Osteocyte (in vitro differentiated cells): ENCODE measurements at regions not wholly inside any gene's neighbourhood (a gene's known extent, or its start where the extent isn't known, plus 50 kb on each side); places are given as distances from the start of the nearest gene placed in this dataset.

ENCODE experiments used
- DNase-seq: peaks from one replicate; pipeline ENCODE4 v3.0.0; 2021; ENCODE audit warnings: mixed read lengths; ENCODE audit not compliant: unreplicated experiment; ENCODE audit errors: extremely low spot score
- H3K27ac Mint-ChIP-seq: one replicate; pipeline ENCODE4 v1.8.0; 2021; ENCODE audit warnings: mild to moderate bottlenecking, mixed read lengths; ENCODE audit not compliant: unreplicated experiment
- H3K27me3 Mint-ChIP-seq: one replicate; pipeline ENCODE4 v1.8.0; 2021; ENCODE audit warnings: mixed read lengths; ENCODE audit not compliant: unreplicated experiment
- H3K36me3 Mint-ChIP-seq: one replicate; pipeline ENCODE4 v1.8.0; 2021; ENCODE audit warnings: mixed read lengths; ENCODE audit not compliant: unreplicated experiment
- H3K4me1 Mint-ChIP-seq: one replicate; pipeline ENCODE4 v1.8.0; 2021; ENCODE audit warnings: mixed read lengths; ENCODE audit not compliant: unreplicated experiment
- H3K4me3 Mint-ChIP-seq: one replicate; pipeline ENCODE4 v1.8.0; 2021; ENCODE audit warnings: mild to moderate bottlenecking, moderate library complexity, mixed read lengths; ENCODE audit not compliant: unreplicated experiment
- H3K9me3 Mint-ChIP-seq: one replicate; pipeline ENCODE4 v1.8.0; 2021; ENCODE audit warnings: mixed read lengths; ENCODE audit not compliant: unreplicated experiment
- TF ChIP-seq, protein P1 (sequence below): fragments of 200-600 bp; sonication (generic); IDR thresholded peaks from 2 replicates; pipeline ENCODE4 v1.5.0; 2021; ENCODE audit warnings: antibody characterized with exemption, mild to moderate bottlenecking, moderate library complexity

DNA sequence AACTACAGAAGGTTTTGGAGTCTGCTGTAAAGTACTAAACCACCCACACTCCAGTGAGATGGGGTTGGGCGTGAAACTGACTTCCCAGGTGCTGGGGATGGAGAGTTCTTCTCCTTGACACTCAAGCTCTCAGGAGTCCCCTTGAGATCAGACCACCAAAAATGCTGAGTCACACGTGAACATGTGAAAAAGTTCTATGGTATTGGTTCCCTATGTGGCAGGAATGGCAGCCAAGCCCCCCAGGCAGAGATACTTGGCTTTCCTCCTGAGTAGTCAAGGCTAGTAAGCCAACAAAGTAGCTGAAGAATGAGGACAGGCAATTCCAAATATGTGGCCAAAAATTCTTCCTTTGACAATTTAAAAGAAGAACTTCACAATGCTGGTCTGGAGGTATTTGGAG, 222.0 kb upstream of the ADAMTS3 start:
- H3K4me3 Mint-ChIP-seq: no peak overlapping the region
- peaks cover 14% of the 10 kb centered on the region for H3K9me3 Mint-ChIP-seq
- no peaks in the 10 kb centered on the region for H3K36me3 Mint-ChIP-seq
- DNase-seq: no peak
- H3K27ac Mint-ChIP-seq: no peak overlapping the region
- no peaks in the 10 kb centered on the region for H3K4me1 Mint-ChIP-seq
- TF ChIP-seq, protein P1, sequence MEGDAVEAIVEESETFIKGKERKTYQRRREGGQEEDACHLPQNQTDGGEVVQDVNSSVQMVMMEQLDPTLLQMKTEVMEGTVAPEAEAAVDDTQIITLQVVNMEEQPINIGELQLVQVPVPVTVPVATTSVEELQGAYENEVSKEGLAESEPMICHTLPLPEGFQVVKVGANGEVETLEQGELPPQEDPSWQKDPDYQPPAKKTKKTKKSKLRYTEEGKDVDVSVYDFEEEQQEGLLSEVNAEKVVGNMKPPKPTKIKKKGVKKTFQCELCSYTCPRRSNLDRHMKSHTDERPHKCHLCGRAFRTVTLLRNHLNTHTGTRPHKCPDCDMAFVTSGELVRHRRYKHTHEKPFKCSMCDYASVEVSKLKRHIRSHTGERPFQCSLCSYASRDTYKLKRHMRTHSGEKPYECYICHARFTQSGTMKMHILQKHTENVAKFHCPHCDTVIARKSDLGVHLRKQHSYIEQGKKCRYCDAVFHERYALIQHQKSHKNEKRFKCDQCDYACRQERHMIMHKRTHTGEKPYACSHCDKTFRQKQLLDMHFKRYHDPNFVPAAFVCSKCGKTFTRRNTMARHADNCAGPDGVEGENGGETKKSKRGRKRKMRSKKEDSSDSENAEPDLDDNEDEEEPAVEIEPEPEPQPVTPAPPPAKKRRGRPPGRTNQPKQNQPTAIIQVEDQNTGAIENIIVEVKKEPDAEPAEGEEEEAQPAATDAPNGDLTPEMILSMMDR: no peak
- H3K27me3 Mint-ChIP-seq: peaks cover 22% of the 10 kb centered on the region

DNA sequence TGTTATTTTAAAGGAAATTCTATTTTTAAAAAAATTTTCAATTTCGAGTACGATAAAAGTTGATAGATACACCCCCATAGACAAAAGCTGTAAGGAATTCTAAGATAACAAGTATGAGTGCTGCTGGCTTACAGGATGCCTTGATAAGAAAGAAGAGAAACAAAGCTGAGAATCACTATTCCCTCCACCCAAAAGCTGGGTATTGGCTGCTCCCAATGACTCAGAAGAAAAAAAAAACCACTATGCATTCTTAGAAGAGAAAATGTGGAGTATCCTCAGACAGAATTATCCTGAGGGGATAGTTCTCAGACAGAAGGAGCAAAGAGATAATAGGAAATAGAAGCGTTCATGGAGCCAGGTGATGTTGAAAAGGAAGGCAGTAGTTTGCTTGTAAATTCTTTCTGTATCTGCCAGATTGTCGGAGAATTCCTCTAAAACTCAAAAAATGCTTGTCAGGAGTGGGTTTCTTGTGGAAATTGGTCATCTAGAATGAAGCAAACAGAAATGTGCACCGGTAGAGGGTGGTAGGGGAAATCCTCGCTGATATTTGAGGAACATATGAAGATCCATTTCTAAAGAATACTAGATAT, 217.5 kb upstream of the ADAMTS3 start:
- TF ChIP-seq, protein P1: no peak
- Mint-ChIP-seq H3K4me1 (no peaks in the 10 kb centered on the region), H3K9me3 (no peaks in the 10 kb centered on the region), H3K27me3 (peaks cover 22% of the 10 kb centered on the region), H3K36me3 (no peaks in the 10 kb centered on the region), H3K27ac (no peak overlapping the region), H3K4me3 (no peak overlapping the region)
- no peak for DNase-seq

GRCh38 chr4:72779241-72779640, 210.2 kb upstream of the ADAMTS3 start:
- no peaks in the 10 kb centered on the region for H3K36me3 Mint-ChIP-seq
- H3K27me3 Mint-ChIP-seq: peaks cover 16% of the 10 kb centered on the region
- H3K4me3 Mint-ChIP-seq: no peak overlapping the region
- H3K27ac Mint-ChIP-seq: no peak overlapping the region
- no peak for DNase-seq
- H3K4me1 Mint-ChIP-seq: no peaks in the 10 kb centered on the region
- TF ChIP-seq, protein P1: no peak
- H3K9me3 Mint-ChIP-seq: no peaks in the 10 kb centered on the region

GRCh38 chr4:72777436-72777835, 208.4 kb upstream of the ADAMTS3 start:
- DNase-seq: no peak
- H3K27ac Mint-ChIP-seq: no peak overlapping the region
- H3K4me3 Mint-ChIP-seq: no peak overlapping the region
- H3K36me3 Mint-ChIP-seq: no peaks in the 10 kb centered on the region
- peaks cover 12% of the 10 kb centered on the region for H3K27me3 Mint-ChIP-seq
- no peaks in the 10 kb centered on the region for H3K9me3 Mint-ChIP-seq
- TF ChIP-seq, protein P1: no peak
- H3K4me1 Mint-ChIP-seq: no peaks in the 10 kb centered on the region

- no peaks in the 10 kb centered on the region for H3K36me3 Mint-ChIP-seq
- DNase-seq: no peak
These were observed 201.7 kb upstream of the ADAMTS3 start for GRCh38 chr4:72770708-72771107.

More at GRCh38 chr4:72770708-72771107, 201.7 kb upstream of the ADAMTS3 start:
- no peak overlapping the region for H3K4me3 Mint-ChIP-seq
- H3K27me3 Mint-ChIP-seq: peaks cover 2% of the 10 kb centered on the region
- H3K9me3 Mint-ChIP-seq: no peaks in the 10 kb centered on the region
- peaks cover 5% of the 10 kb centered on the region for H3K4me1 Mint-ChIP-seq
- no peak overlapping the region for H3K27ac Mint-ChIP-seq
- TF ChIP-seq, protein P1: no peak
